GM12875 (cell line): ENCODE measurements at regions not wholly inside any gene's neighbourhood (a gene's known extent, or its start where the extent isn't known, plus 50 kb on each side); places are given as distances from the start of the nearest gene placed in this dataset.

Source experiments
- H3K4me3 ChIP-seq: one replicate; pipeline ENCODE4 v1.5.1; 2011; ENCODE audit warnings: low read depth, low read length, control low read depth
- TF ChIP-seq, protein P1 (sequence below): IDR thresholded peaks from 2 replicates; pipeline ENCODE4 v1.5.1; 2011; ENCODE audit warnings: low read depth, mild to moderate bottlenecking, control low read depth, inconsistent platforms, low read length, moderate library complexity, borderline replicate concordance; ENCODE audit not compliant: insufficient read depth

DNA sequence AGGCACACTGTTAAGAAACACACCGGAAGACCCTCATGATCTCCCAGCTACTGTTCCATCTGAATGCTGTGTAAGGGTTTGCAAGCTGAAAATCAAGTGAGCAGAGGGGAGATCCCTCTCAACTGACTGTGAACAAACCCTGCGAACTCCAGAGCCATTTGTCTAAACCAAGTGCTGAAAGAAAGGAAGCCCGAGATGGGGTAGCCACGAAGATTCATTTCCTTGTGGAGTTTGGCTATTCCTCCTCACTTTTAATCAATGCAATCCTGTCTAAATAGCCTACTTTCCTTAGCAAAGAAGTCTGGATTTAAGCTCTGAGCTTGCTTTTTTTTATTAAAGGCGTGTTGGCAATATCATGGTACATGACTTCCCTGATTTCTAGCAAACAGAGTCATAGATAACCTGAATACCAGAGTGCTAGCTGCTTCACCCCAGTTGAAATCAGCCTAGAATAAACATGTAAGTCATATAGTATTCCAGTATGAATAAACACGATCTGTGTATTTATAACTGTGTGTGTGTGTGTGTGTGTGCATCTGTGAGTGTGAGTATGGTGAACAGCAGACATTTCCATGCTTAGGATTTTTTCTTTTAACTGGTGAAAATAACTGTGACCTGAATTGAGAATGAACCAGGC is 365.2 kb downstream of the ZNF521 start:
- TF ChIP-seq, protein P1, sequence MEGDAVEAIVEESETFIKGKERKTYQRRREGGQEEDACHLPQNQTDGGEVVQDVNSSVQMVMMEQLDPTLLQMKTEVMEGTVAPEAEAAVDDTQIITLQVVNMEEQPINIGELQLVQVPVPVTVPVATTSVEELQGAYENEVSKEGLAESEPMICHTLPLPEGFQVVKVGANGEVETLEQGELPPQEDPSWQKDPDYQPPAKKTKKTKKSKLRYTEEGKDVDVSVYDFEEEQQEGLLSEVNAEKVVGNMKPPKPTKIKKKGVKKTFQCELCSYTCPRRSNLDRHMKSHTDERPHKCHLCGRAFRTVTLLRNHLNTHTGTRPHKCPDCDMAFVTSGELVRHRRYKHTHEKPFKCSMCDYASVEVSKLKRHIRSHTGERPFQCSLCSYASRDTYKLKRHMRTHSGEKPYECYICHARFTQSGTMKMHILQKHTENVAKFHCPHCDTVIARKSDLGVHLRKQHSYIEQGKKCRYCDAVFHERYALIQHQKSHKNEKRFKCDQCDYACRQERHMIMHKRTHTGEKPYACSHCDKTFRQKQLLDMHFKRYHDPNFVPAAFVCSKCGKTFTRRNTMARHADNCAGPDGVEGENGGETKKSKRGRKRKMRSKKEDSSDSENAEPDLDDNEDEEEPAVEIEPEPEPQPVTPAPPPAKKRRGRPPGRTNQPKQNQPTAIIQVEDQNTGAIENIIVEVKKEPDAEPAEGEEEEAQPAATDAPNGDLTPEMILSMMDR = no peak
- H3K4me3 ChIP-seq = no peak overlapping the region

DNA sequence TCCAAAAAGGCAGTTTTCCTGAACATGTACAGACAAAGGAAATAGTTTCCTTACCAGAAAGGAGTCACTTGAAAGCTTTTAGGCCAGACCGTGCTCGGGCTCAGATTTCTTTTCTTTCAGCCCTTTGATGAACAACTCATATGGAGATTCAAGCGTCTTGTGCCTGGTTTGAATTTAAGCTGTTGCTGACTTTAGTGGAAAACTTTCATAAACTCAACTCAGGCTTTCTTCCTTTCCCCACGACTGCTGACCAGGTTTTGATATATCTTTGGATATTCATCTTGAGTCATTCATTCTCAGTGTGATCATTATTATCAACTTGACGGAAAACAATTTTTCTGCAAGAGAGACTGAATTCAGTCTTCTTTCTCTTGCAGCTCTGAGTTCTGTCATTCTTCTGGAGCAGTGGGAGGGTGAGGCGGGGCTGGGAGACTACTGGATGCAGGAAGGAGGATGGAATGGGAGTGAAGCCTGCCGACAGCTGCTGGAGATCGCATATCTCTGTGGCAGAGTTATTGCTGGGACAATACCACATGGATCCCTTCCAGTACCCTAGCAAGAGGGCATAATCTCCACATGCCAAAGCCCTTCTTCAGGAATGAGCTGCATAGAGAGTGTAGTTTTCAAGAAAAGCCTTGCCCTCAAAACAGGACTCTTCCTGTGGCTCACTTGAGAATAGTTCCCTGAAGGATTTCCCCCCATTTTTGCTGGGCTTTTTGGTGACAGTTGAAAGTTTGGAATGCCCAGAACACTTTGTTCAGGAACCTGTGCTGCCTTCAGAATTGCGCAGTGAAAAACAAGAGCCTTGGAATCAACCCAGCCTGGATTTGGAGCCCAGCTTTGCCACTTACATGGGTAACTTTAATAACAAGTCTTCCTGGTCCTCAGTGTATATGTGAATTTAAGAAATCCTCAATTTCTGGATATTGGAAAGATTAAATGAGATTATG is 364.4 kb downstream of the ZNF521 start:
- H3K4me3 ChIP-seq = no peak overlapping the region
- TF ChIP-seq, protein P1 = no peak

DNA sequence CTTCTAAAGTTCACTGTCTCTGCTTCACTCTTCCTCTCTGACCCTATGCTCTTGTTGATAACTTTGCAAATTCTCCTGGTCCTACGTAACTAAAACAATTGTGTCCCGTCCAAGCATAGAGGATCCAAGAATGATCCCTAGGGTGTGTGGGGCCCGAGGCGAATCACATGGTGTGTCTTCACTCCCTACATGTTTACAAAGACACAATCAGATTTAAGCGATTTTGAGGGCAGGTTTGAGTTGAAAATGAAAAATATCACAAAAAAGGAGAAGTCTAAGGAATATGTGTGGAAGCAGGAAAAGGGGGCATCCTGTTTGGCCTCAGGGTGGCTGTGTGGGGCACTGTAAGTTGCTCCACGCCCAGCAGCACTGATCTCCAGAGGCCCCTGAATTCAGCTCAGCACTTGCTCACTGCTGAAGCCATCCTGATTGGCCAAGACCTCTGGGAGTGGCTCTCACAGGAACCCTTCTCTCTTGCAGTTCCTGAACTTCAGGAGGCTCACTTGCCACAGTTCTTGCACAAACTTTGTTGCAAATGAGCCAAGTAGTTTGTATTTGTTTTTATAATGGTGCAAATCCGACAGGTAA is 363.6 kb downstream of the ZNF521 start:
- no peak overlapping the region for H3K4me3 ChIP-seq
- TF ChIP-seq, protein P1 = no peak

DNA sequence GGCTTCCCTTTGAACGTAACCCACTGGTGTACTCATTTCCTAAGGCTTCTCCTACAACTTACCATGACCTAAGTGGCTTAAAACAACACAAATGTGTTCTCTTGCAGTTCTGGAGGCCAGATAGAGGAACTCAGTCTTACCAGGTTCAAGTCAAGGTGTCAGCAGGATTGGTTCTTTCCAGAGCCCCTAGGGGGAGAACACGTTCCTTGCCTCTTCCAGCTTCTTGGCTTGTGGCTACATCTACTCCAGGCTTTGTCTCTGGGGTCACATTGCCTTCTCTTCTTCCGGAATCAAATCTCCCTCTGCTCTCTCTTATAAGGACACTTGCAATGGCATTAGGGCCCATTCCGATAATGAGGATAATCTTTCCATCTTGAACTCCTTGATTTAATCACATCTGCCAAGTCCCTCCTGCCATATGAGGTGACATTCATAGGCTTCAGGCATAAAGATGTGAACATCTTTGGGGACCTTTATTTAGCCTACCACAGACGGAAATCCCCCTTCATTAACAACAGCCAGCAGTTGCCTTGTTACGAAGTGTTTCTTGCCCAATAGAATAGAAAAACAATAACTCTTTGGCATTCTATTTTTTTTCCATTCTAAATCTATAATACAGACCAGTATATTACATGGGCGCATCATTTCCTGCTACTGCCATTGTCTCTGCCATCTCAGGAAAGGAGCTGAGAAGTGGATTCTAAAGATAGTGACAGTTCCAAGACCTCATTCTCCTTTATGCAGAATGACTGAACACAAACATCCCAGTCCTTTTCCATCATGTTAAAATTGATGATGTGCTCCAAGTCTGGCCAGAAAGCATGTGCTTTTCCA is 362.0 kb downstream of the ZNF521 start:
- no peak overlapping the region for H3K4me3 ChIP-seq
- TF ChIP-seq, protein P1 = no peak

DNA sequence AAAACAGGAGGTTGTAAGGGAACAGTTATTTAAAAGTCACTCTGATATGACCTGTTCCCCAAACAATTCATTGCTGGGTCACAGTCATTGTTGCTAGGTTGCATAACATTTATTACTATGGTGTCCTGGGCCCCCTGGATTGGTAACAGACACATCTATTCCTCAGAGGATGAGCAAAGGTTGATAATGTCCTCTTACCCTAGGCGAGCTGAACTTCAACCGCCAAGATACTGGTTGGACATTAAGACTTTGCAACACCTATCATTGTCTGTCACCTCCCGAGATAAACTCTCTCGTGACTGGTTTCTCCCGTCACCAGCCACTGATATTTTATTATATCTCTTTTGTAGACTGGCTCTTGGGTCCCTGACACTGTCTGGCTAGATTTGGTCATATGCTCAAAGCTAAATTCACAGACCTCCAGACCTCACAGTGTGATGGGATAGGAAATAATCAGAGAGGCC is 361.3 kb downstream of the ZNF521 start:
- TF ChIP-seq, protein P1 = no peak
- H3K4me3 ChIP-seq = no peak overlapping the region

DNA sequence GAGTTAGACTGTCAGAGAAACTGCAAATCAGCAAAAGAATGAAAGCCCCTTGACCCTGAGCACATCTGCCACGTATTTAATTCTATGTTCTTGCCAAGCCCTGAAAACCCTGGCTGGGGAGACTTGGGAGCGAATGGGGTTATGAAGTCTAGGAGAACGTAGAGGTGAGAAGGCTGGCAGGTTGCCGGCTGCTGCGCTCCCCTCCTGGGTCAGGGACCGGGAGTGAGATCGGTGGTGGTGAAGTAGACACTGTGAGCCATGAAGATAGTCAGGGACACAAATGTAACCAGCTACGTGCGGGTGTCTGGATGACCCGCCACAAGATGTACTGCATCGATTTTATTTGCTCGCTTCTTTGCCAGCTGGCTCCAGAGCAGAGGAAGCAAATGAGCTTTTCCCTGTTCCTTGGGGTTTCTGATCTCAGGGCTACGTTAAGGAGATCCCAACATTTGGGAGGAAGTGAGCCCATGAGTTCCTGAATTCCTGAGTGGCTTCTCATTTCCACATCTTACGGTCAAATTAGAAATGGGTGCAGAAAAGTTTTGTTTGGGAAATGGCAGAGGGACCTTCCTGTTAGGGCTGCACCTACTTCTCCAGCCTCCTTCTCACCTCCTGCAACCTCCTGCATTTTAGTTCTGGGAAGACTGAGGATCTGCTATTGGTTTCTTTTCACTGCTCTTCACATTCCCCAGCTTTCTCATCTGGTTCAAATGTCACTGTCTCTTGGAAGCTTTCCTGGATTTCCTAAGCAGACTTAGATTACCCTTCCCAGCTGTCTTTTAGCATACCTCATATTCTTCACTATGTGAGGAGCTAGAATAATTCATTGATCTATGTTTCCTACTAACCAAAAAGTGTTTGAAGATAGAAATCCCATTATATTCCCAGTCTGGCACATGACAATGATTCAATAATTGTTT is 360.6 kb downstream of the ZNF521 start:
- TF ChIP-seq, protein P1 = no peak
- H3K4me3 ChIP-seq = no peak overlapping the region
